CD14-positive monocyte (primary cell): ENCODE measurements at regions not wholly inside any gene's neighbourhood (a gene's known extent, or its start where the extent isn't known, plus 50 kb on each side); places are given as distances from the start of the nearest gene placed in this dataset.
"Not testable (repeated sequence)": the region's sequence is repeated elsewhere in the genome, so short reads cannot be mapped to it uniquely, and the experiment has no call there.

ENCODE experiments used
- DNase-seq, 3 donors: peaks; one replicate each; pipeline ENCODE4 v3.0.0-alpha.2; 2011 to 2022
- H2AFZ ChIP-seq: 2 replicates; pipeline ENCODE4 v1.6.0; 2012; ENCODE audit warnings: mild to moderate bottlenecking, low read depth, low read length, inconsistent platforms; ENCODE audit not compliant: insufficient read depth, poor library complexity, severe bottlenecking
- H3K27ac ChIP-seq, 2 donors: 1 replicate in 1 of 2; 2 replicates in 1 of 2; pipeline ENCODE4 v1.5.1; 2012 to 2013; ENCODE audit warnings: low read length in 2 of 2, control low read depth in 1 of 2, inconsistent platforms in 1 of 2, low read depth in 1 of 2, mild to moderate bottlenecking in 1 of 2
- H3K27me3 ChIP-seq, 2 donors: one replicate each; pipeline versions ENCODE4 v1.6.0 to v1.6.1; 2011 to 2013; ENCODE audit warnings: low read length in 2 of 2; ENCODE audit not compliant: control insufficient read depth in 2 of 2, insufficient read depth in 2 of 2
- H3K36me3 ChIP-seq, 2 donors: replicated peaks in 1 of 2; 1 replicate in 1 of 2; 2 replicates in 1 of 2; pipeline versions ENCODE4 v1.5.1 to v1.6.1; 2012 to 2013; ENCODE audit warnings: low read length in 2 of 2, control low read depth in 1 of 2, inconsistent platforms in 1 of 2, mild to moderate bottlenecking in 1 of 2; ENCODE audit not compliant: insufficient read depth in 2 of 2, control insufficient read depth in 1 of 2
- H3K4me1 ChIP-seq, 2 donors: 1 replicate in 1 of 2; 2 replicates in 1 of 2; pipeline versions ENCODE4 v1.5.1 to v1.6.1; 2012 to 2013; ENCODE audit warnings: low read length in 2 of 2, control low read depth in 1 of 2, inconsistent platforms in 1 of 2, mild to moderate bottlenecking in 1 of 2, moderate library complexity in 1 of 2; ENCODE audit not compliant: insufficient read depth in 2 of 2, control insufficient read depth in 1 of 2
- H3K4me2 ChIP-seq: replicated peaks from 2 replicates; pipeline ENCODE3; 2012; ENCODE audit warnings: low read length, moderate library complexity, mild to moderate bottlenecking; ENCODE audit not compliant: poor library complexity, severe bottlenecking; ENCODE audit errors: extremely low read depth
- H3K4me3 ChIP-seq, 3 experiments: fragments of 200-600 bp in 1 of 3; sonication (generic) in 1 of 3; replicated peaks in 1 of 3; 1 replicate in 2 of 3; 2 replicates in 1 of 3; pipeline ENCODE4 v1.5.1; 2011 to 2013; ENCODE audit warnings: low read length in 3 of 3, mild to moderate bottlenecking in 3 of 3, control low read depth in 2 of 3, low read depth in 2 of 3, inconsistent platforms in 1 of 3, moderate library complexity in 1 of 3
- H3K79me2 ChIP-seq: 2 replicates; pipeline ENCODE4 v1.6.0; 2012; ENCODE audit warnings: mild to moderate bottlenecking, control low read depth, inconsistent platforms, low read length, moderate library complexity; ENCODE audit not compliant: insufficient read depth
- H3K9ac ChIP-seq: 2 replicates; pipeline ENCODE4 v1.6.0; 2017; ENCODE audit warnings: low read length, mild to moderate bottlenecking; ENCODE audit not compliant: insufficient read depth, poor library complexity, severe bottlenecking
- H3K9me3 ChIP-seq, 2 donors: replicated peaks in 1 of 2; 1 replicate in 1 of 2; 2 replicates in 1 of 2; pipeline versions ENCODE4 v1.5.1 to v1.6.1; 2012 to 2013; ENCODE audit warnings: low read length in 2 of 2, control low read depth in 1 of 2; ENCODE audit not compliant: control insufficient read depth in 1 of 2, insufficient read depth in 1 of 2
- H4K20me1 ChIP-seq: 2 replicates; pipeline ENCODE4 v1.6.0; 2012; ENCODE audit warnings: mild to moderate bottlenecking, low read length, control low read depth, moderate library complexity; ENCODE audit not compliant: insufficient read depth
- H3K27ac Mint-ChIP-seq, 7 donors: one replicate each; pipeline ENCODE4 v1.8.0; 2020; ENCODE audit warnings: mild to moderate bottlenecking in 7 of 7, mixed read lengths in 7 of 7, moderate library complexity in 6 of 7, inconsistent platforms in 2 of 7
- H3K27me3 Mint-ChIP-seq, 3 donors: one replicate each; pipeline ENCODE4 v1.8.0; 2021 to 2022; ENCODE audit warnings: low read depth in 3 of 3, mild to moderate bottlenecking in 3 of 3, mixed read lengths in 3 of 3, moderate library complexity in 3 of 3, inconsistent platforms in 1 of 3
- H3K36me3 Mint-ChIP-seq, 2 donors: one replicate each; pipeline ENCODE4 v1.8.0; 2020; ENCODE audit warnings: mixed read lengths in 2 of 2, inconsistent platforms in 1 of 2, mild to moderate bottlenecking in 1 of 2
- H3K4me1 Mint-ChIP-seq: one replicate; pipeline ENCODE4 v1.8.0; 2020; ENCODE audit warnings: mild to moderate bottlenecking, mixed read lengths
- H3K4me3 Mint-ChIP-seq, 2 donors: one replicate each; pipeline ENCODE4 v1.8.0; 2020; ENCODE audit warnings: mild to moderate bottlenecking in 2 of 2, mixed read lengths in 2 of 2, moderate library complexity in 1 of 2
- H3K9me3 Mint-ChIP-seq, 7 donors: one replicate each; pipeline ENCODE4 v1.8.0; 2020 to 2022; ENCODE audit warnings: mixed read lengths in 7 of 7, mild to moderate bottlenecking in 6 of 7, moderate library complexity in 6 of 7, inconsistent platforms in 2 of 7
- WGBS: methylation state at CpG from one replicate; pipeline ENCODE4 v1.1.5; 2013; ENCODE audit warnings: missing lambda C conversion rate; ENCODE audit not compliant: insufficient coverage; 5-methylcytosine and 5-hydroxymethylcytosine counted together
- intact Hi-C, 2 donors: fragments of 100-400 bp; cut with micrococcal nuclease; formaldehyde crosslinking; loops; one replicate each; pipeline versions ENCODE4 v1.15.0 to v1.15.1; 2023
- TF ChIP-seq, protein P1 (sequence below): fragments of 200-600 bp; IDR thresholded peaks from one replicate; pipeline ENCODE4 v1.8.0; 2022; ENCODE audit warnings: antibody characterized with exemption, mild to moderate bottlenecking

DNA sequence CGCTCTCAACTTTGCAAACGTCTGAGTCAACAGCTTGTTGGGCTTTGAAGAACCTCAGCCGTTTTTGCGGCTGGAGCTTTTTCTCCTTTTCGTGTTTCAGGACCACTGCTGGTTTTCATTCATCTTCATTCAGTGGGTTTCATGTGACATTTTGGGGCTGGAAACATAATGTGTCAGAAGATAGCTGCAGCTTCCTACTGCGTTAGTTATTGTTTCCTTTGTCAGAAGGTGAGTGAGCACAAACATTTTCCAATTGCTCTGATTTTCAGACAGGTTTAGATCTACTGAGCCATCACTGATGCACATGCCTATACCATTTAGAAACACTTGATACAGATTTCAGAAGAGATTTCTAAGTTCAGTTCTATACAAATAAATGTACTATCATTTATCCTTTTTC, 575.5 kb downstream of the TTLL7 start:
- H3K36me3 Mint-ChIP-seq, H3K4me2 ChIP-seq, H3K9me3 ChIP-seq, H2AFZ ChIP-seq, H3K9ac ChIP-seq, H3K4me3 Mint-ChIP-seq, H3K9me3 Mint-ChIP-seq, H3K27ac ChIP-seq, H4K20me1 ChIP-seq, H3K4me1 ChIP-seq, H3K4me3 ChIP-seq, H3K4me1 Mint-ChIP-seq, intact Hi-C loops, H3K79me2 ChIP-seq, H3K27me3 Mint-ChIP-seq, DNase-seq, H3K27me3 ChIP-seq, H3K36me3 ChIP-seq, H3K27ac Mint-ChIP-seq: not testable (repeated sequence)
- no CpG with 5 or more reads among the region's 6 CpGs for WGBS

DNA sequence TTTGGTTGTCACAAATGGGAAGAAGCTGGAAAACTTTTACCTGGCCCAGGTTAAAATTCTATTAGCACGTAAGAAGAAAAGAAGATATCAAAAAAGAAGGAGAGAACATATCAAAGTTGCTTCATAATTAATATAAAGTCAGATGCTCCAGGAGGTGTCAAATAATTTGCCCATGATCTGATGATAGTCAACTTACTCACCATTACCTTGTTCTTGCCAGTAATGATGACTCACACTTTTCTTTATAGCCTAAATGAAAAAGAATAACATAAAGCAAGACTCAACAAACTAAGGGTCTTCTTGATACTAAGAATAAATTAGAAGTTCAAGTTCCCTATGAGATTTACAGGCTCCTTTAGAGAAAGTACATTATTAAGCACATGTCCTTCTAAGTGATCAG, 580.4 kb downstream of the TTLL7 start:
- Histone ChIP-seq H4K20me1 (no peaks in the 10 kb centered on the region), H3K27ac (no peak overlapping the region), H3K27me3 (no peaks in the 10 kb centered on the region), H3K79me2 (no peaks in the 10 kb centered on the region), H3K9ac (no peak overlapping the region), H3K4me3 (no peak overlapping the region), H2AFZ (no peak overlapping the region), H3K4me1 (no peaks in the 10 kb centered on the region), H3K9me3 (no peaks in the 10 kb centered on the region), H3K4me2 (no peak overlapping the region), H3K36me3 (no peaks in the 10 kb centered on the region)
- no peak for DNase-seq
- Mint-ChIP-seq H3K36me3 (no peaks in the 10 kb centered on the region), H3K27ac (no peak overlapping the region), H3K4me1 (no peaks in the 10 kb centered on the region), H3K27me3 (no peaks in the 10 kb centered on the region), H3K4me3 (no peak overlapping the region), H3K9me3 (peaks cover 0 to 5% (median 0%) of the 10 kb centered on the region in 7 donors)
- TF ChIP-seq, protein P1, sequence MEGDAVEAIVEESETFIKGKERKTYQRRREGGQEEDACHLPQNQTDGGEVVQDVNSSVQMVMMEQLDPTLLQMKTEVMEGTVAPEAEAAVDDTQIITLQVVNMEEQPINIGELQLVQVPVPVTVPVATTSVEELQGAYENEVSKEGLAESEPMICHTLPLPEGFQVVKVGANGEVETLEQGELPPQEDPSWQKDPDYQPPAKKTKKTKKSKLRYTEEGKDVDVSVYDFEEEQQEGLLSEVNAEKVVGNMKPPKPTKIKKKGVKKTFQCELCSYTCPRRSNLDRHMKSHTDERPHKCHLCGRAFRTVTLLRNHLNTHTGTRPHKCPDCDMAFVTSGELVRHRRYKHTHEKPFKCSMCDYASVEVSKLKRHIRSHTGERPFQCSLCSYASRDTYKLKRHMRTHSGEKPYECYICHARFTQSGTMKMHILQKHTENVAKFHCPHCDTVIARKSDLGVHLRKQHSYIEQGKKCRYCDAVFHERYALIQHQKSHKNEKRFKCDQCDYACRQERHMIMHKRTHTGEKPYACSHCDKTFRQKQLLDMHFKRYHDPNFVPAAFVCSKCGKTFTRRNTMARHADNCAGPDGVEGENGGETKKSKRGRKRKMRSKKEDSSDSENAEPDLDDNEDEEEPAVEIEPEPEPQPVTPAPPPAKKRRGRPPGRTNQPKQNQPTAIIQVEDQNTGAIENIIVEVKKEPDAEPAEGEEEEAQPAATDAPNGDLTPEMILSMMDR = no peak
- no CpG with 5 or more reads among the region's 1 CpG for WGBS
- intact Hi-C loops = no loop called here

DNA sequence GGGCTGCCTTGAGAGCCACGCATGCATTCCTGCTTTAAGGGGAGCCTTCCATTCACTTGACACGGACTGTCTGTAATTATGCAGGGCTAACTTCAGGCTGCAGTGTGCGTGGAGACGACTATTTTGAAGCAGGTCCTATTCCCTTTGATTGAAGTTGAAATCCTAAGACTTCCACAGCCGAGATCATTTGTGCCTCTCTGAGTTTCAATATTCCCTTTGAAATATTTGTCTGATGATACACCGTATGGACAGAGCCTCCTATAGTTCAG, 585.2 kb downstream of the TTLL7 start:
- H3K4me3 Mint-ChIP-seq, intact Hi-C loops, H3K4me3 ChIP-seq, H3K4me2 ChIP-seq, H3K36me3 ChIP-seq, H3K4me1 Mint-ChIP-seq, H2AFZ ChIP-seq, H3K4me1 ChIP-seq, H3K27me3 ChIP-seq, DNase-seq, H4K20me1 ChIP-seq, H3K79me2 ChIP-seq, H3K27ac ChIP-seq, H3K9me3 Mint-ChIP-seq, H3K27me3 Mint-ChIP-seq, H3K9me3 ChIP-seq, H3K27ac Mint-ChIP-seq, H3K9ac ChIP-seq, H3K36me3 Mint-ChIP-seq: not testable (repeated sequence)
- WGBS = no CpG with 5 or more reads among the region's 6 CpGs

DNA sequence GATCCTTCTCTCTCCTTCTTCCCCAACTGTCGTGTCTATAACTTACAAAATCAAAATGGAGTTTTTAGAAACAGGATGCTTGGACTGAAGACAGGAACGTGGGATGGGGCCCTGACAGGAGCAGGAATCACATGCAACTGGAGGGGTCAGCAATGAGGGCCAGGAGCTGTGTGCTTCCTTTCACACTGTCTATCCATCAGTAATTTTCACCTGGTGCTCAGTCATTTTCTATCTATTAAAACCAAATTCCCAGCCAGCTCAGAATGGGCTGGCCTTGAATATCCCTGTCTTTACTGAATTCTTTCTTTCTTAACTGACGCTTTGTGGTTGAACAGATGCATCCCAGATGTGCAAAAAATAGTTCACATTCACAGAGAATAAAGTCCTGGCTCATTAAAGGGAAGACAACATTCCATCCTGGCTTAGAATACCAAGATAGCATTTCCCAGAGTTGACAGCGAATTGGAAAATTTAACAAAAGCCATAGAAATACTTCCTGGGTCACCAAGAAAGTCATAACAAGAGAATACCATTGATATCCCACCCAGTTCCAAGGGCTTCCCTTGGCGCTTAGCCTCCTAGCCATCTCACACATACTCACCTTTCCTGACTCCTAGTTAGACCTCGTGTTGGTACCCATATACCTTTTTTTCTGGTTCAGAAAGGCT, 588.1 kb downstream of the TTLL7 start:
- H3K36me3 Mint-ChIP-seq, H2AFZ ChIP-seq, intact Hi-C loops, H3K4me1 ChIP-seq, H3K9me3 ChIP-seq, DNase-seq, H3K9me3 Mint-ChIP-seq, H3K36me3 ChIP-seq, H3K4me3 ChIP-seq, H3K27ac ChIP-seq, H3K79me2 ChIP-seq, H3K27me3 ChIP-seq, H4K20me1 ChIP-seq, H3K9ac ChIP-seq, H3K4me1 Mint-ChIP-seq, H3K27me3 Mint-ChIP-seq, H3K27ac Mint-ChIP-seq, H3K4me2 ChIP-seq, H3K4me3 Mint-ChIP-seq: not testable (repeated sequence)
- WGBS = 80% methylated on average over 3 of the region's 6 CpGs
